Left hindlimb (tissue), 1 donor: ENCODE measurements at regions not wholly inside any gene's neighbourhood (a gene's known extent, or its start where the extent isn't known, plus 50 kb on each side); places are given as distances from the start of the nearest gene placed in this dataset.

Experiments
- DNase-seq: peaks from one replicate; pipeline ENCODE4 v3.0.0-alpha.2; 2018

GRCh38 chr10:36195364-36195763 lies 553.3 kb upstream of the FZD8 start:
- DNase-seq = no peak

DNA sequence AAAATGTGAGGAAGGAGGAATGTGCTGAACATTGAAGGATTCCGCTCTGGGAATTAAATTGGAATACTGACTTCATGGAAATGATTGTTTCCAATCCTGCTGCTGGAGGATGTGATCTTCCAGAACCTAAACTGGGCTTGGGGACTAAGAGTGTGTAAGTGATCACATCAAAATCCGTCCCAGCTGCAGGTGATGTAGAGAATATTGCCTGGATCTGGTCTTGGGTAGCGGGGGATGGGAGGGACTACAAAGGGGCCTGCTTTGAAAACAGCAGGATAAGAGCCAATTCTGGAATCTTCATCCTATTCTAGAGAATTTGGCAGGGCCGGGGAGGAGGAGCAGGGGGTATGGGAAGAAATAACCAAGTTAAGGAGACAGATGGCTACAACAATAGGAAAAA lies 552.2 kb upstream of the FZD8 start:
- peak; percentile 48 for DNase-seq

DNA sequence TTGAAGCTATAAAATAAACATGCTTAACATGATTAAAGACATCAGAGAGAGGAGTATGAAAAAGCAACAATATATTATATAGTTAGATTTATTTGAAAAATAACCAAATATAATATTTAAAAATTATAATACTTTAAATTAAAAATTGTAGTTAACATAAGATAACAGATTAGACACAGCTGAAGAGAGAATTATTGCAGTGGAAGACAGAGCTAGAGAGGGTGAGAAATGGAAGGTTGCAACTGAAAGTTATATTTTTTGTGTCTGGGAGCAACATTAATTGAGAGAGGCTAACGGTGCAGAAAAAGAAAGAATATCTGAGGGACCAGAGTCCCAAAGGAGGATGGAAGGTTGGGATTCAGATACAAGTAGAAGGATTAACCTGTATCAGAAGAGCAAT lies 548.9 kb upstream of the FZD8 start:
- no peak for DNase-seq

- no peak for DNase-seq
Observed at GRCh38 chr10:36188461-36188860, 546.4 kb upstream of the FZD8 start.

DNA sequence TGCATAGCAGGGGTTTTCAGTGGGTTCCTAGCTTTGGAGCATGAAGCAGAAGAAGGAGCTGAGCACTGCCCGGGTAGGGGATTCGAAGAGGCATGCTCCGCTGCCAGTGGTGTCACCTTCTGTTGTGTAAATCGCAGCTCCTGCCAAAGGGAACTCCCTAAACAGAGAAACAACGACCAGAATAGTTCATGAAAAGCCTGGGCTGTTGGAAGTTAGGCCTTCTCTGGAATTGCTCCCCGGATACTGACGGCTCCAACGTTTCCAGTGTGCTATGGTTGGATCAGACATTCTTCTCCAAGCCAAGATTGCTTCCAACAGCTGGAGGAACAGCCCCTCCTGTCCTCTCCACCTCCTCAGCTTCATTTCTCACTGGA lies 546.0 kb upstream of the FZD8 start:
- peak; percentile 81 for DNase-seq

DNA sequence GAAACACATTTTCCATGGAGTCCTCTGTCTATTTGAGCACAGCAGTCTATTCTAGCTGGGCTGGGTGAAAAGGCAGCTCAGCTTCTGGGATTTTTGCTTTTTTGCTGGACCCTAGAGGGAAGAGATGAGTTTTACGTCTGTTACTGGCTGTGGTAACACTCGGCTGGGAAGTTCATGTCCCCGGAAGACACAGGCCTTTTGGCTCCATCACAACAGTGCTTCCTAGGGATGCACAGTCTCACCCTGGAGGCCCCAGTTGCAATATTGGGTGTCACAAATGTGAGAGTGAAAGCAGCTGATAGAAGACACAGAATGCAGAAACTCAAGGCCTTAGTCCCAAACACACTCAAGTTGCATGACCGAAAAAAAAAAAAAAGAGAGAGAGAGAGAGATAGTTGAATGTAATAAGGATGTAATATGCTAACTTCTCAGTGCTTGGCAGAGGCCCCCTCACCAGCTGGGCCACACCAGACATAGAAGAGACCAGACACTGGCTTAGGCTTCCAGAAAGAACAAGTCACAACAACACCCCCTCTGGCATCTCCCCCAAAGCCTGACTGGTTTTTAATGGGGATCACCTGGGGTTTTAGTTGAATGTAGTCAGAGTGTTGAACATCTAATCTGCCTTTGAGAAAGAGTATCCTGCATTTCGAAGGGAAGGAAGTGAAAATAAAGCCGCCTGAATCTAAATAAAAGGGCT lies 545.4 kb upstream of the FZD8 start:
- peak; percentile 68 for DNase-seq

DNA sequence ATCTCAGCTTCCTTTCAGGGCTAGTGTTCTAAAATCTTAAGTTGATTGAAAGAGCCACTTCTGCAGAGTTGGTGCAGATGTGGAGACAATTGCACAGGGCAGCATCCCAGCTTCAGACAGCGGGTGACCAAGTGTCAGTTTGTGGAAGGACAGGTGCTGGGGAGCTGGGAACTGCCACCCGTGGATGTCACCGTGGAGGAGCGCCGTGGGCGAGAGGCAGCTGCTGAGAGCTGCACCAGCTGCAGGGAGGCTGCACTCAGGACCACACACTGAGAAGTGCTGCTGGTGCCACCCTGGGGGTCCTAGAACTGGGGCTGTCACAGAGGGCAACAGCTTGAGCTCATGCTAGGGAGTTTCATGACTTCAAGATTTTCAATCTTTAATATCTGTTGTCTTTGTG lies 543.0 kb upstream of the FZD8 start:
- DNase-seq = peak; percentile 47

GRCh38 chr10:36183726-36184125 lies 541.6 kb upstream of the FZD8 start:
- no peak for DNase-seq

- no peak for DNase-seq
Observed at GRCh38 chr10:36183056-36183455, 541.0 kb upstream of the FZD8 start.

- no peak for DNase-seq
Observed at GRCh38 chr10:36182606-36183005, 540.5 kb upstream of the FZD8 start.

- no peak for DNase-seq
Observed at GRCh38 chr10:36182179-36182566, 540.1 kb upstream of the FZD8 start.

DNA sequence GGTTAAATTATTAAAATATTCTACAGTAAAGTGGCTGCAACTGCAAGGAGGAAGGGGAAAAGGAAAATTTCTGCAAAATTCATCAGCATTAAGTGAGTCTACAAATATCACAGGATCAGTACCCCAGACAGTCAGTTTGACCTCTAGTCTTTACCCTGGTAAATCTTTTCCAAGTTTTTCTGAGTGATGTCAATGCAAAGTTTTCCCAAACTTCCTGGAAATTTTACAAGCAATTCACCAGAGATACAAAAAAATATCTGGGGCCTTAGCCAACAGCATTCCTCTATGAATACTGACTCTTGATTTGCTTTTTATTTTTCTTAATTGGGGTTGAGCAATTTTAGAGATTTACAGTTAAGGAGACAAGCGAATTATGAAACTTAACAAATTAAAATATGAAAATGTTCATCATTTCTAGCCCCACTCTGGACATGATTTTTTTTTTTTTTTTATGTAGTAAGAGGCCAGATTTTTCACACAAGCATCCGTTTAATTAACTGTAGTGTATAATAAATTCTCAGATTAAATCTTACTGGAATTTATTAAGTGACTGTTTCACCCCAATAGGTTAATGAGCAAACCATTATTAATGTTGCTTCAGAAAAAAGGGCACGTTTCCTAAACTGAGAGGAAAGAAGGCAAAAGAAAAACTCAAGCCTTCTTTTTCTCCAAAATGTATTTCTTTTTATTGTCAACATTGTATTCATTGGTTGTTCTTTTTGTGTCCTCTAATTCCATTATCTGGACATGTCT lies 539.5 kb upstream of the FZD8 start:
- DNase-seq = no peak

DNA sequence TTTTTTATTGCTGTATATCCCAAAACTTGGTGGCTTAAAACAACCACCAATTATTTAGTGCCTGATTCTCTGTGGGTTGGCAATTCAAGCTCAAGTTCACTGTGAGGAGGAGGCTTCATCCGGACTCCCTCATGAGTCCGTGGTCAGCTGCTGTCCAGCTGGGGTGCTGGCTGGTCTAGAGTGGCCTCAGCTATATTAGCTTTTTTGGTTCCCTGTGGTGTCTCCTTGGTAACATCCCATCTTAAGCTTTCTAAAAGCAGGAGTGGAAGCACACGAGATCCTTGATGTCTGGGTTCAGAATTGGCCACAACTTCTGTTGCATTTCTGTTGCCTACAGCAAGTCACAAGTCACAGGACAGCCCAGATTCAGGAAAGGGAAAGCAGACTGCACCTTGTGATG lies 536.5 kb upstream of the FZD8 start:
- no peak for DNase-seq

DNA sequence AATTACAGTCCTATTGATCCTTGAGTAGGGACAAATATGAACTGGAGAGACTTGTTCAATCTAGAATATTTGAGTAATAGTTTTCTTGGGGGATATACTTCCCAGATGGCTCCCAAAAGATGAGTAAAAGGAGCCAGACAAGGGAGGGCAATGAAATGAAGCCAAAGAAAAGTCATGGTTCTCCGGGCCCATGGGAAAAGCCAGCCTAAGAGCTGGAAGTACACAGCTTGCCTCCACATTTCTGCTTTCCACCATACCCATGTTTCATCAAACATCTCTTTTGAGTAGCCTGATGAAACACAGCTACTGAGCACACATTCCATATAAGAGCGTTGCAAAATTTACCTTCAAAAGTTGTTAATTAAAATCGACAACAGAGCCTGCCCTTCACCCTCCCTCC lies 535.0 kb upstream of the FZD8 start:
- no peak for DNase-seq

GRCh38 chr10:36175954-36176353 lies 533.9 kb upstream of the FZD8 start:
- no peak for DNase-seq

GRCh38 chr10:36173364-36173763 lies 531.3 kb upstream of the FZD8 start:
- DNase-seq = no peak

DNA sequence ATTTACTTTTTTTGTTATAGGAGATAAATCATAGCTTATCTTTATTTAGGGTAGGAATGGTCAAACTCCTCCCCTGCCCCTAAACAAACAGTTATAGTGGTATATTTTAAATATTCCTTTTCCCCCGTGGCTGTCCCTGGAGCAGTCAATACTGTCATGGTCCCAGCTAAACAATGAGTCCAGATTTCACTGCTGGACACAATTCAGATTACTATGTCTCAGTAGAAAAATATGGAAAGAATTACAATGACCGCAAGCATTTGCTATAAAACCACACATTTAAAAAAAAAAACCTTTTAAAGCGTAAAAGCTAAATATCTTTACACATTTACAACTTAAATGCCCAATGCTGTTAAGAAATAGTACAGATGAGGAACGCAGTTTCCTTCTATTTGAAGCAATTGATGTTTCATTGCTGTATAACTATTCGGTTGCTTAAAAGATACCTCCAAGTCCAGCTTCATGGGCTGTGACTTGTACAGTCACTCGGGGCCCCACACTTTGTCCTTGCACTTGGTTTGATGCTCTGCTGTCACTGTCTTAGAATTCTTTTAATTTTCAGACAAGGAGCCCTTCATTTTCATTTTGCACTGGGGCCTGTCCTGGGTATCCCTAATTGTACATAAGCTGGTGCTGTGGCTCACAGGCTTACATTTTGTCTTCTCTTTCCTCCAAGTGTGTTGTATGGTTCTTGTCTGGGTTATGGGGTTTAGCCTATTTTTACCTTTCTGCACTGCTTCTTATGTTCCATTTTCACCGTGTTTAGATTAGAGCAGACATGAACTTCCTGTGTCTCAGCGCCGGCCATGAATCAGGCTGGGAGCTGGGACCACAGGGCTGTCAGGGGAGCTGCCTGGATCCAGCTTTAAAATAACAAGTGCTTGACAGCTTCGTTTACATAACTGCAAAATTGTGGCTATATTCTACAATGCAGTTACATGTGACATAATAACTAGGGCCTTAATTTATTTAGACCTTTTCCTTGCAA lies 530.2 kb upstream of the FZD8 start:
- DNase-seq = peak; percentile 68

GRCh38 chr10:36171556-36171952 lies 529.5 kb upstream of the FZD8 start:
- DNase-seq = no peak

- no peak for DNase-seq
Observed at GRCh38 chr10:36170943-36171501, 528.9 kb upstream of the FZD8 start.

DNA sequence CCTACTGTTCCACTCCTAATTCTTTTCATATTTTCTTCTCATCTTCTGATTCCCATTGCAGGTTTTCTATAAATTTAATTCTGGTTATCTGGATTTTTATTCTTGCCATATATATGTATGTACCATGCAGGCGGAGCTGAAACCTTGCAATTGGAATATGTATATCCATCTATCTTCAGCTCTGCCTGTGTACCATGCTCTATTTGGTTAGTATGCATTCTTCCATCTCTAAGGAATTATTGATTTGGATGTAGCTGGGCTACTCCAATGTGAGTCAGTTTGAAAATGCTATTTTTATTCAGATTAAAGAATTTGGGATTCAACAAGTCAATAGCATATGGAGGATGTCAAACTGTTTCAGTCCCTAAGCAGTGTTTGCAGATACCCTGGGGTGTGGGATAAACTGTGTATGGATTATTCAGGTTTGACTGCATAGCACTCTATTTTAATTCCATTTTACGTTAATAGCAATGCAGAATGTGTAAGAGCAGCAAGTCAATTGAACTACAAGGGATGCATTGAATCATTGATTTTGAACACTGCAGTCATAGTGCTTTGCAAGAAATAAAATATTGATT lies 528.1 kb upstream of the FZD8 start:
- no peak for DNase-seq

- DNase-seq = no peak
Observed at GRCh38 chr10:36168777-36169176, 526.7 kb upstream of the FZD8 start.

DNA sequence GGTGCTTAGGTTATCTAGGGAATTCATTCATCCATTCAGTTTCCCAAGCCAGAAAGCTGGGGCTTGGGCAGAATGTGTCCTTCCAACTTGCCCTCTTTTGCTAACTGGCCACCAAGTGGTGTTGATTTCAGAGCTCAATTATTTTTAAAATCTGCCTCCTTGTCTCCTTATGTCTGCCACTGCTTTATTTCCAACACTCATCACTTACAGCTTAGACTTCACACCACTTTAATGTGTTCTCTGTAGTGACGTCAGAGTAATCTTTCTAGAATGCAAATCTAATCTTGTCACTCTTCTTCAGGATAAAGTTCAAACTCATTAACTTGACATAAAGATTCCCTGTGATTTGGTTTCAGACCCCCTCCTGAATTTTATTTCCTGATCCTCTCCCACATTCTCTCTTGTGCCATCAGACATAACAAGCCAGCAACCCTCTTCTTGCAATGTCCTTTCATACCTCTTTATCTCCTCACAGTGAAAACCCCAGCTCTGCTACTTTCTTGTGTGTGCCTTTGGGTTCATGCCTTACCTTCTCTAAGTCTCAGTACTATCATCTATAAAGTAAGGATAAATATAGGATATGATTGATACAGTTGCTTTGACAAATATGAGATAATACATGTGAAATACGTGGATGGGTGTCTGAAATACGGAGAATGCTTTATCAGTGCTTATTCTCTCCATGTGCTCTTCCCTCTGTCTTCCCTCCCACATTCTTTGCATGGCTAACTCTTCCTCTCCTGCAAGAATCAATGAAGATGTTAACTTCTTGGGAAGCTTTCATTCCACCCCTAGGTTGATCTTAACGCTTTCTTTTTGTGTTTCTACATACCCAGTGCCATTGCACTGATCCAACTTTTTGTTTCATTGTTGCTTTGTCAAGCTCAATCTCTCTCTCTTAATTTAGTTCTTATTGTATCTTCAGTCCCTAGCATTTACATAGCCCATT lies 522.7 kb upstream of the FZD8 start:
- DNase-seq = no peak
